ENCODE measurements at regions not wholly inside any gene's neighbourhood (a gene's known extent, or its start where the extent isn't known, plus 50 kb on each side); places are given as distances from the start of the nearest gene placed in this dataset.

DNA sequence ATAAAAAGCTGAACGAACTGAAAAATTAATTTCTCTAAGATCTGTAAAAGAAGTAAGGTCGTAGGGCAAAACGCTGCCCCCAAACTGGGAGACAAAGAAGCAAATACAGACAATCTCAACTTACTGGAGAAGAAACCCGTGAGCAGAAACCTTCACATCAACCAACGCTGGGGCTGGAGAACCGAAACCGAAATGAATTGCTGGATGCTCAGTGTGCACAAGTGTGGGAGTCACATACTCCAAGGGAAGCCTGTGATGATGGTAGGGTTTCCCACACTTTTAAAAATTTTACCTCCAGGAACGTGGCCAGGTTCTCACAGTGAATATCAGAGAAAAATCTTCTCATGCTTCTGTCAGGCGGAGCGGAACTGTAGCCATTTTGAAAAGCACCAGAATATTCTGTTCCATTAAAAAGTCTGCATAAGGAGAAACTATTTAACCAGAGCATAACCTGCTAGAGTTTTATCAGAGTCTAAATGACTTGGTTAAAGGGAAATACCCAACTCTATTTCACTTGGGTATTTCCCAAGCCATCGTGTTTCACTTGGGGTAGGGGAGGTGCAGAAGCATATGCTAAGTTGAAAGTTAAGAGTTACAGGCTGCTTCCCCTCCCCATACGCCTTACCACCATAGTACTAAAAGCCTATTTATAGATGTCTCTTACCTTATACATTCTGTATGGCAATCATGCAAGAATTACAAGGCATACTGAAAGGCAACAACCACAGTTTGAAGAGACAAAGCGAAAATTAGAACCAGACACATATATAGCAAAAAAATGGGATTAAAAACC lies 110.5 kb upstream of the SLITRK1 start:
- Mint-ChIP-seq H3K27me3 (ENCODE audit: low read depth) (no peaks in the 10 kb centered on the region), H3K9me3 (no peaks in the 10 kb centered on the region), H3K36me3 (ENCODE audit: low read depth) (no peaks in the 10 kb centered on the region), H3K27ac (no peak overlapping the region), H3K4me3 (no peak overlapping the region), H3K4me1 (ENCODE audit: low read depth) (no peaks in the 10 kb centered on the region)
- CTCF ChIA-PET, result no interaction called here
- intact Hi-C loops (cut with micrococcal nuclease), result no loop called here
- DNase-seq, result no peak

- intact Hi-C loops (cut with micrococcal nuclease), result no loop called here
- H3K4me3 Mint-ChIP-seq, result no peak overlapping the region
- H3K27me3 Mint-ChIP-seq (ENCODE audit: low read depth), result no peaks in the 10 kb centered on the region
These were observed 105.1 kb upstream of the SLITRK1 start for GRCh38 chr13:83987394-83987793.

DNA sequence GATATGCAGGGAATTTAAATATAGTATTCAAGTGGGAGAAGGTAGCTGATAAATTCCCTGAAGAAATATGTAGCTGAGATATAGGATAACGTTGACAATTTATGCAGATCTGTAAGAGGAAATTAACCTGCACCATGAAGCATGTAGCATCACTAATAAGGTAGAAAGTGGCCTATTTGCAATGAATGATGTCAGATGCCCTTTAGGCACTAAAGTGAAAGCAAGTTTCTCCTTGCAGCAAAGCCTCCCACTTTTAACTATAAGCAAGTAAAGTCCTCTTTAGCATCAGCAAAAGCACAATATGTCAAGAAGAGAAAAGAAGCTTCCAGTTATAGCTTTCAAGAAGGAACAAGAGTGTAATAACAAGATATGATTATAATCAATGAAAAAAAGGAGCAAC lies 102.5 kb upstream of the SLITRK1 start:
- Mint-ChIP-seq H3K27me3 (ENCODE audit: low read depth) (no peaks in the 10 kb centered on the region), H3K4me1 (ENCODE audit: low read depth) (no peaks in the 10 kb centered on the region), H3K27ac (no peak overlapping the region), H3K36me3 (ENCODE audit: low read depth) (no peaks in the 10 kb centered on the region), H3K4me3 (no peak overlapping the region), H3K9me3 (no peaks in the 10 kb centered on the region)
- CTCF ChIA-PET, result no interaction called here
- intact Hi-C loops (cut with micrococcal nuclease), result no loop called here
- no peak for DNase-seq

More at GRCh38 chr13:83987394-83987793, 105.1 kb upstream of the SLITRK1 start:
- CTCF ChIA-PET, result no interaction called here
- no peaks in the 10 kb centered on the region for H3K4me1 Mint-ChIP-seq (ENCODE audit: low read depth)
- H3K27ac Mint-ChIP-seq, result no peak overlapping the region
- no peaks in the 10 kb centered on the region for H3K36me3 Mint-ChIP-seq (ENCODE audit: low read depth)
- H3K9me3 Mint-ChIP-seq, result no peaks in the 10 kb centered on the region
- DNase-seq, result no peak

GRCh38 chr13:83980331-83980730 lies 98.1 kb upstream of the SLITRK1 start:
- no peak for DNase-seq
- H3K4me1 Mint-ChIP-seq (ENCODE audit: low read depth), result no peaks in the 10 kb centered on the region
- CTCF ChIA-PET, result no interaction called here
- H3K9me3 Mint-ChIP-seq, result no peaks in the 10 kb centered on the region
- H3K27me3 Mint-ChIP-seq (ENCODE audit: low read depth), result no peaks in the 10 kb centered on the region
- H3K4me3 Mint-ChIP-seq, result no peak overlapping the region
- intact Hi-C loops (cut with micrococcal nuclease), result no loop called here
- H3K36me3 Mint-ChIP-seq (ENCODE audit: low read depth), result no peaks in the 10 kb centered on the region
- H3K27ac Mint-ChIP-seq, result no peak overlapping the region

- H3K9me3 Mint-ChIP-seq, result no peaks in the 10 kb centered on the region
- no peaks in the 10 kb centered on the region for H3K36me3 Mint-ChIP-seq (ENCODE audit: low read depth)
- no peak for DNase-seq
- H3K4me3 Mint-ChIP-seq, result no peak overlapping the region
- no peaks in the 10 kb centered on the region for H3K4me1 Mint-ChIP-seq (ENCODE audit: low read depth)
- intact Hi-C loops (cut with micrococcal nuclease), result no loop called here
- no peaks in the 10 kb centered on the region for H3K27me3 Mint-ChIP-seq (ENCODE audit: low read depth)
- no peak overlapping the region for H3K27ac Mint-ChIP-seq
- CTCF ChIA-PET, result no interaction called here
These were observed 93.4 kb upstream of the SLITRK1 start for GRCh38 chr13:83975655-83976165.

DNA sequence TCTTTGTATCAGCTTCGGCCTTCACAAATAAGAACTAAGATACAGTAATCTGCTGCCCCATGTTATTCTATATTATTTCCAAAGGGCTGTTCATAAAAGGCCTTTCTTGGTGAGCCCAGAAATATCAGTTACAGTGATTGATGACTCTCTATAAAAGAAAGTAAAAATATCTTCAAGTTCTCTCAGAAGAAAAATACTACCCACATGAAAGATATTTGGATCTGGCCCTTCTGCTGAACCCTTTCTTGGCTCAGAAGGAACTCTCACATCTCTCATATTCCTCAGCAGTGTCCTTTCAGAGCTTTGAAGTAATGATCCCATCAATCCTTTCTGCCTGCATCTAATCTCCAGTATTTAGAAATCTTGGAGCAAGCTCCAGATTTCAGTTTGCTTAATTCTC lies 76.3 kb upstream of the SLITRK1 start:
- H3K4me3 Mint-ChIP-seq, result no peak overlapping the region
- no peak for DNase-seq
- no peaks in the 10 kb centered on the region for H3K4me1 Mint-ChIP-seq (ENCODE audit: low read depth)
- CTCF ChIA-PET, result no interaction called here
- H3K27ac Mint-ChIP-seq, result no peak overlapping the region
- no peaks in the 10 kb centered on the region for H3K27me3 Mint-ChIP-seq (ENCODE audit: low read depth)
- no peaks in the 10 kb centered on the region for H3K9me3 Mint-ChIP-seq
- H3K36me3 Mint-ChIP-seq (ENCODE audit: low read depth), result no peaks in the 10 kb centered on the region
- intact Hi-C loops (cut with micrococcal nuclease), result no loop called here

DNA sequence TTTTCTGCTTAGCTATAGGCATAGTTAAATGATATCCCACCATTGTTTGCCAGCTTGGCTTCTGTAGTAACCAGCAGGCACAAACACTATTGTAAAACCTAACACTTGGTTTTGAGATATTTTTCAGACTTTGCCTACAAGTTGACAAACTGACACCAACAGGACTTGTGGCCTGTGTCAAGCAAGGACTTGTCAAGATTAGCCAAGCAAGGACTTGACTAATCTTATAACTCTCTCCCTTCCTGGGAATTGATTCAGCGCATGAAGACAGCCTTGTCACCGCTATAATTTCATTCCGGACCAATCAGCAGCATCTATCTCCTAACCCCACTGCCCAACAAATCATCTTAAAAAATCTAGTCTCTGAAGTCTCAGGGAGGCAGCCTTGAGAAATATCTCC lies 72.7 kb upstream of the SLITRK1 start:
- Mint-ChIP-seq H3K36me3 (ENCODE audit: low read depth) (no peaks in the 10 kb centered on the region), H3K27ac (no peak overlapping the region), H3K9me3 (no peaks in the 10 kb centered on the region), H3K27me3 (ENCODE audit: low read depth) (no peaks in the 10 kb centered on the region), H3K4me3 (no peak overlapping the region), H3K4me1 (ENCODE audit: low read depth) (no peaks in the 10 kb centered on the region)
- intact Hi-C loops (cut with micrococcal nuclease), result no loop called here
- CTCF ChIA-PET, result no interaction called here
- no peak for DNase-seq

DNA sequence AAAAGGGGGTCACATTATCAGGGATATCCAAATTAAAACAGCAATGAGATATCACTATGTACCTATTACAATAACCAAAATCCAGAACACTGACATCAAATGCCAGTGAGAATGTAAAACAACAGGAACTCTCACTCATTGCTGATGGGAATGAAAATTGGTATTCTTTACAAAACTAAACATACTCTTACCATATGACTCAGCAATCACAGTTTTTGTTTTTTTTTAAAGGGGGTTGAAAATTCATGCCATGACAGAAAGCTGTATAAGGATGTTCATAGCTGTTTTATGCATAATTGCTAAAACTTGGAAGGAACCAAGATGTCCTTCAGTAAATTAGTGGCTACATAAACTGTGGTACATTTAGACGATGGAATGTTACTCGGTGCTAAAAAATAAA lies 71.6 kb upstream of the SLITRK1 start:
- Mint-ChIP-seq H3K4me3 (no peak overlapping the region), H3K27me3 (ENCODE audit: low read depth) (no peaks in the 10 kb centered on the region), H3K36me3 (ENCODE audit: low read depth) (no peaks in the 10 kb centered on the region), H3K4me1 (ENCODE audit: low read depth) (no peaks in the 10 kb centered on the region), H3K9me3 (no peaks in the 10 kb centered on the region), H3K27ac (no peak overlapping the region)
- CTCF ChIA-PET, result no interaction called here
- DNase-seq, result no peak
- intact Hi-C loops (cut with micrococcal nuclease), result no loop called here

- Mint-ChIP-seq H3K4me1 (ENCODE audit: low read depth) (no peaks in the 10 kb centered on the region), H3K27me3 (ENCODE audit: low read depth) (no peaks in the 10 kb centered on the region), H3K9me3 (no peaks in the 10 kb centered on the region), H3K36me3 (ENCODE audit: low read depth) (no peaks in the 10 kb centered on the region), H3K4me3 (no peak overlapping the region), H3K27ac (no peak overlapping the region)
- intact Hi-C loops (cut with micrococcal nuclease), result no loop called here
- CTCF ChIA-PET, result no interaction called here
- DNase-seq, result no peak
These were observed 68.0 kb upstream of the SLITRK1 start for GRCh38 chr13:83950293-83950692.

- Mint-ChIP-seq H3K4me3 (no peak overlapping the region), H3K27ac (no peak overlapping the region), H3K9me3 (no peaks in the 10 kb centered on the region), H3K36me3 (ENCODE audit: low read depth) (no peaks in the 10 kb centered on the region), H3K27me3 (ENCODE audit: low read depth) (no peaks in the 10 kb centered on the region), H3K4me1 (ENCODE audit: low read depth) (no peaks in the 10 kb centered on the region)
- CTCF ChIA-PET, result interaction anchor here (0.6 kb wide), 1 partner anchor 62 kb away, joined by 5 read pairs; no protein-coding TSS in a partner anchor
- intact Hi-C loops (cut with micrococcal nuclease), result no loop called here
- no peak for DNase-seq
These were observed 61.4 kb upstream of the SLITRK1 start for GRCh38 chr13:83943530-83944279.

- peak overlapping the region; percentile 44 for H3K27ac Mint-ChIP-seq
- H3K27me3 Mint-ChIP-seq (ENCODE audit: low read depth), result no peaks in the 10 kb centered on the region
- CTCF ChIA-PET, result no interaction called here
- DNase-seq, result no peak
- H3K9me3 Mint-ChIP-seq, result peaks cover under 1% of the 10 kb centered on the region
- no peaks in the 10 kb centered on the region for H3K36me3 Mint-ChIP-seq (ENCODE audit: low read depth)
- no peaks in the 10 kb centered on the region for H3K4me1 Mint-ChIP-seq (ENCODE audit: low read depth)
- H3K4me3 Mint-ChIP-seq, result no peak overlapping the region
- intact Hi-C loops (cut with micrococcal nuclease), result no loop called here
These were observed 59.5 kb upstream of the SLITRK1 start for GRCh38 chr13:83941701-83942335.

DNA sequence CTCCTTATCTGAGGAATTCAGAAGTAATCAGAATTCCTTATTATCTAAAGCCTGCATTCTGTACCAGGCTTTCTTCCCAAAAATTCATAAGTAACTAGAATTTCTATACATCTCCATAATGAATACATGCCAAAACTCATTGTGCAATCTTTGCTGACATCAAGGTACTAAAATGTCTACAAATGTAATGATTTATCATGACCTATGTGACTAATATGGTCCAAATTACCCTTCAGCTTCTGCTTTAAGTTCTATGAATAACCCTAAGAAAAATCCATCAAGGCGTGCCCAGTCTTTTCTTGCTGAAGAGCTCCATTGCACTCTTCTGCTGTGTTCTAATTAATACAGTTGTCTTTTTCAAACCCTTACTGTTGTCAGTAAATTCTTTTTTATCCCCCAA lies 58.5 kb upstream of the SLITRK1 start:
- intact Hi-C loops (cut with micrococcal nuclease), result no loop called here
- Mint-ChIP-seq H3K4me3 (no peak overlapping the region), H3K36me3 (ENCODE audit: low read depth) (no peaks in the 10 kb centered on the region), H3K27ac (no peak overlapping the region), H3K9me3 (peaks cover 3% of the 10 kb centered on the region), H3K27me3 (ENCODE audit: low read depth) (no peaks in the 10 kb centered on the region), H3K4me1 (ENCODE audit: low read depth) (no peaks in the 10 kb centered on the region)
- CTCF ChIA-PET, result no interaction called here
- no peak for DNase-seq

- Mint-ChIP-seq H3K4me3 (no peak overlapping the region), H3K27me3 (ENCODE audit: low read depth) (no peaks in the 10 kb centered on the region), H3K36me3 (ENCODE audit: low read depth) (no peaks in the 10 kb centered on the region), H3K4me1 (ENCODE audit: low read depth) (no peaks in the 10 kb centered on the region), H3K9me3 (peaks cover 3% of the 10 kb centered on the region), H3K27ac (no peak overlapping the region)
- CTCF ChIA-PET, result no interaction called here
- intact Hi-C loops (cut with micrococcal nuclease), result no loop called here
- no peak for DNase-seq
These were observed 55.3 kb upstream of the SLITRK1 start for GRCh38 chr13:83937579-83937978.
